Adrenal gland (tissue), 5 donors: ENCODE measurements at regions not wholly inside any gene's neighbourhood (a gene's known extent, or its start where the extent isn't known, plus 50 kb on each side); places are given as distances from the start of the nearest gene placed in this dataset.

ENCODE experiments used
- CTCF ChIP-seq, 6 experiments: fragments of 450-650 bp in 4 of 6; fragments of 200-600 bp in 2 of 6; sonication (generic) in 1 of 6; IDR thresholded peaks; 1 replicate in 5 of 6; 2 replicates in 1 of 6; pipeline versions ENCODE4 v1.5.1 to v1.8.0; 2016 to 2021; ENCODE audit warnings: antibody characterized with exemption in 6 of 6, mild to moderate bottlenecking in 2 of 6, moderate library complexity in 1 of 6
- POLR2A ChIP-seq, 2 donors: fragments of 450-650 bp; IDR thresholded peaks; one replicate each; pipeline ENCODE4 v1.6.1; 2017; ENCODE audit warnings: antibody characterized with exemption in 2 of 2, mild to moderate bottlenecking in 2 of 2, moderate library complexity in 1 of 2
- donor health status: DM: no; HTN: no; CAD: no.

- TF ChIP-seq CTCF (IDR thresholded peaks at IDR 0.05): no peak
- no peak for TF ChIP-seq POLR2A (IDR thresholded peaks at IDR 0.05)
Measured at GRCh38 chr12:66910366-66910974, 231.6 kb upstream of the GRIP1 start.
